ENCODE measurements at regions not wholly inside any gene's neighbourhood (a gene's known extent, or its start where the extent isn't known, plus 50 kb on each side); places are given as distances from the start of the nearest gene placed in this dataset.

- no peak for TF ChIP-seq RORB (CRISPR knock-in tag; IDR thresholded peaks at IDR 0.05)
These were observed 233.2 kb upstream of the PARD3B start (continued) for GRCh38 chr2:204312105-204312504.

DNA sequence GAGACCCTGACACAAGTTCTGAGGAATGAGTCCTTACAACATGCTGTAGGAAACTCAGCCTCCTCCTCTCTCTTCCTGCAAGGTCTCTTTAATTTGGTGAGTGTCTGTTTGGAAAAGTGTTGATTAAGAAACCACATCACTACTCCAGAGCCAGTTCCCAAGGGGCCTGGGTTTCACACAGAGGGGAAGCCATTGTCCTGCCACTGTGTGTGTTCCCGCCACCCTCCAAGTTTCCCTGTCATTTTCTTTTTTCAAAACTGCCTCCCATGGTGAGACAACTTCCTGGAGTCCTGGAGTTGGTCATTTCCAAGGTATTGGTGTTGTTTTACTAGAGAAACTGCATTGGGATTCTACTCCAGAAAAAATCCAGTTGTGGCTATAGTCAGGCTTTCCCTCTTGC is 232.0 kb upstream of the PARD3B start:
- Mint-ChIP-seq H3K4me1 (peaks cover 45% of the 10 kb centered on the region), H3K27ac (peak overlapping the region; percentile 91), H3K9me3 (peaks cover 6% of the 10 kb centered on the region), H3K4me3 (no peak overlapping the region), H3K36me3 (no peaks in the 10 kb centered on the region), H3K27me3 (ENCODE audit: low read depth) (no peaks in the 10 kb centered on the region)
- POLR2A ChIA-PET = no interaction called here
- DNase-seq (ENCODE audit: low spot score) = no peak
- TF ChIP-seq ZNF423 (CRISPR knock-in tag; IDR thresholded peaks at IDR 0.05) (peak; percentile 92), TEAD1 (CRISPR knock-in tag; IDR thresholded peaks at IDR 0.05) (peak; percentile 51; the same call in 1 of the 2 replicates), HMGA2 (CRISPR knock-in tag; IDR thresholded peaks at IDR 0.05) (no peak)
- peak; percentile 86 for ATAC-seq
- CTCF ChIA-PET = interaction anchor here (1.4 to 2.7 kb wide), 3 partner anchors 12 to 135 kb away, joined by 3 to 12 read pairs (median 5); no protein-coding TSS in a partner anchor

DNA sequence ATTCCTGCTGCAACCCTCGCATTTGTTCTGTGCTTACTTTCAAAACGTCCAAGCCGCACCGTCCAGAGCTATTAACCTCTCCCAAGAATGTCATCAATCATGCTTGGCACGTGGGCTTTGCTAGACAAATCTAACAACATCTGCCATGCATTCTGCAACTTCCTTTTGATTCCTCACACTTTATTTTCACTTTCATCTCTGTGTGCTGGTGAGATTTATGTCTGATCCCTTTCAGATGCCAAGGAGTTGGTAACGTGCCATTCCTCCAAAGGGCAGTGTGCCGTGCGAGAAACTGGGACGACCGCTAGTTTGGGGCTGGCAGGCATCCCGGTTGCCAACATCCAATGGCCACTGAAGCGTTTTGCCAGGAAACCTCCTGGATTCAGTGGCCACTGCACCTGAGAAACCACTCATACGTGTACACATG is 230.0 kb upstream of the PARD3B start:
- CTCF ChIA-PET = no interaction called here
- no peak overlapping the region for H3K27ac Mint-ChIP-seq
- no peaks in the 10 kb centered on the region for H3K36me3 Mint-ChIP-seq
- H3K9me3 Mint-ChIP-seq = peaks cover 6% of the 10 kb centered on the region
- ATAC-seq = no peak
- H3K4me1 Mint-ChIP-seq = peaks cover 45% of the 10 kb centered on the region
- DNase-seq (ENCODE audit: low spot score) = no peak
- POLR2A ChIA-PET = no interaction called here
- H3K27me3 Mint-ChIP-seq (ENCODE audit: low read depth) = no peaks in the 10 kb centered on the region
- TF ChIP-seq, protein P1, sequence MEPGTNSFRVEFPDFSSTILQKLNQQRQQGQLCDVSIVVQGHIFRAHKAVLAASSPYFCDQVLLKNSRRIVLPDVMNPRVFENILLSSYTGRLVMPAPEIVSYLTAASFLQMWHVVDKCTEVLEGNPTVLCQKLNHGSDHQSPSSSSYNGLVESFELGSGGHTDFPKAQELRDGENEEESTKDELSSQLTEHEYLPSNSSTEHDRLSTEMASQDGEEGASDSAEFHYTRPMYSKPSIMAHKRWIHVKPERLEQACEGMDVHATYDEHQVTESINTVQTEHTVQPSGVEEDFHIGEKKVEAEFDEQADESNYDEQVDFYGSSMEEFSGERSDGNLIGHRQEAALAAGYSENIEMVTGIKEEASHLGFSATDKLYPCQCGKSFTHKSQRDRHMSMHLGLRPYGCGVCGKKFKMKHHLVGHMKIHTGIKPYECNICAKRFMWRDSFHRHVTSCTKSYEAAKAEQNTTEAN (CRISPR knock-in tag; IDR thresholded peaks at IDR 0.05) = no peak
- no peak for TF ChIP-seq FOXK1 (CRISPR knock-in tag; IDR thresholded peaks at IDR 0.05)
- no peak for TF ChIP-seq TEAD1 (CRISPR knock-in tag; IDR thresholded peaks at IDR 0.05)
- no peak for TF ChIP-seq GRHL2 (CRISPR knock-in tag; IDR thresholded peaks at IDR 0.05; ENCODE audit: insufficient replicate concordance, severe bottlenecking)
- TF ChIP-seq, protein P2, sequence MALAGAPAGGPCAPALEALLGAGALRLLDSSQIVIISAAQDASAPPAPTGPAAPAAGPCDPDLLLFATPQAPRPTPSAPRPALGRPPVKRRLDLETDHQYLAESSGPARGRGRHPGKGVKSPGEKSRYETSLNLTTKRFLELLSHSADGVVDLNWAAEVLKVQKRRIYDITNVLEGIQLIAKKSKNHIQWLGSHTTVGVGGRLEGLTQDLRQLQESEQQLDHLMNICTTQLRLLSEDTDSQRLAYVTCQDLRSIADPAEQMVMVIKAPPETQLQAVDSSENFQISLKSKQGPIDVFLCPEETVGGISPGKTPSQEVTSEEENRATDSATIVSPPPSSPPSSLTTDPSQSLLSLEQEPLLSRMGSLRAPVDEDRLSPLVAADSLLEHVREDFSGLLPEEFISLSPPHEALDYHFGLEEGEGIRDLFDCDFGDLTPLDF (CRISPR knock-in tag; IDR thresholded peaks at IDR 0.05) = no peak
- TF ChIP-seq TP53 (CRISPR knock-in tag; IDR thresholded peaks at IDR 0.05) = no peak
- no peak for TF ChIP-seq SOX15 (CRISPR knock-in tag; IDR thresholded peaks at IDR 0.05)
- no peak for TF ChIP-seq MYBL2 (CRISPR knock-in tag; IDR thresholded peaks at IDR 0.05)
- no peak for TF ChIP-seq ZMAT4 (CRISPR knock-in tag; IDR thresholded peaks at IDR 0.05)
- no peak for TF ChIP-seq MXD4 (CRISPR knock-in tag; IDR thresholded peaks at IDR 0.05; ENCODE audit: borderline replicate concordance)
- TF ChIP-seq NFE2L1 (CRISPR knock-in tag; IDR thresholded peaks at IDR 0.05) = no peak
- TF ChIP-seq, protein P3, sequence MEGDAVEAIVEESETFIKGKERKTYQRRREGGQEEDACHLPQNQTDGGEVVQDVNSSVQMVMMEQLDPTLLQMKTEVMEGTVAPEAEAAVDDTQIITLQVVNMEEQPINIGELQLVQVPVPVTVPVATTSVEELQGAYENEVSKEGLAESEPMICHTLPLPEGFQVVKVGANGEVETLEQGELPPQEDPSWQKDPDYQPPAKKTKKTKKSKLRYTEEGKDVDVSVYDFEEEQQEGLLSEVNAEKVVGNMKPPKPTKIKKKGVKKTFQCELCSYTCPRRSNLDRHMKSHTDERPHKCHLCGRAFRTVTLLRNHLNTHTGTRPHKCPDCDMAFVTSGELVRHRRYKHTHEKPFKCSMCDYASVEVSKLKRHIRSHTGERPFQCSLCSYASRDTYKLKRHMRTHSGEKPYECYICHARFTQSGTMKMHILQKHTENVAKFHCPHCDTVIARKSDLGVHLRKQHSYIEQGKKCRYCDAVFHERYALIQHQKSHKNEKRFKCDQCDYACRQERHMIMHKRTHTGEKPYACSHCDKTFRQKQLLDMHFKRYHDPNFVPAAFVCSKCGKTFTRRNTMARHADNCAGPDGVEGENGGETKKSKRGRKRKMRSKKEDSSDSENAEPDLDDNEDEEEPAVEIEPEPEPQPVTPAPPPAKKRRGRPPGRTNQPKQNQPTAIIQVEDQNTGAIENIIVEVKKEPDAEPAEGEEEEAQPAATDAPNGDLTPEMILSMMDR (IDR thresholded peaks at IDR 0.05) = no peak
- TF ChIP-seq IRF2 (CRISPR knock-in tag; IDR thresholded peaks at IDR 0.05; ENCODE audit: borderline replicate concordance, low read depth) = no peak
- no peak for TF ChIP-seq ZNF512 (CRISPR knock-in tag; IDR thresholded peaks at IDR 0.05; ENCODE audit: borderline replicate concordance)
- TF ChIP-seq EMX1 (CRISPR knock-in tag; IDR thresholded peaks at IDR 0.05) = no peak
- no peak for TF ChIP-seq ZNF416 (CRISPR knock-in tag; IDR thresholded peaks at IDR 0.05)
- no peak for TF ChIP-seq AR (CRISPR knock-in tag; IDR thresholded peaks at IDR 0.05)
- no peak overlapping the region for H3K4me3 Mint-ChIP-seq
